PC-3 (cell line): ENCODE measurements at regions not wholly inside any gene's neighbourhood (a gene's known extent, or its start where the extent isn't known, plus 50 kb on each side); places are given as distances from the start of the nearest gene placed in this dataset.

Source experiments
- ATAC-seq: fragments of 200-7000 bp; cut with Tn5 transposase; 2 replicates; pipeline ENCODE4 v1.9.1; 2020; ENCODE audit warnings: mild to moderate bottlenecking, moderate library complexity
- BruUV-seq: library from RNA; stranded (reverse); fragments of 400-500 nt; replicated peaks from 2 replicates; lab custom pipeline; 2021; lab: Mats Ljungman, UMichigan
- CTCF ChIA-PET: fragments of 300-600 bp; sonication (Branson Sonifier 250); formaldehyde crosslinking; loops from one replicate; lab custom pipeline; 2022; ENCODE audit warnings: antibody characterized with exemption; lab: Charles Lee
- POLR2A ChIA-PET: fragments of 300-600 bp; sonication (Branson Sonifier 250); formaldehyde crosslinking; loops from one replicate; lab custom pipeline; 2022; ENCODE audit warnings: antibody characterized with exemption; ENCODE audit not compliant: unreplicated experiment; lab: Charles Lee
- DNase-seq: peaks from one replicate; pipeline ENCODE4 v3.0.0-alpha.2; 2015
- H2AFZ ChIP-seq: fragments of 300-600 bp; sonication (generic); 2 replicates; pipeline ENCODE4 v1.6.0; 2016; ENCODE audit warnings: antibody characterized with exemption, low read length
- H3F3A ChIP-seq: fragments of 300-600 bp; sonication (generic); one replicate; pipeline ENCODE4 v1.6.0; 2017; ENCODE audit warnings: antibody characterized with exemption, low read length, control low read depth, mild to moderate bottlenecking; ENCODE audit not compliant: unreplicated experiment
- H3K27ac ChIP-seq: fragments of 300-600 bp; sonication (generic); 2 replicates; pipeline ENCODE4 v1.5.1; 2016; ENCODE audit warnings: mild to moderate bottlenecking, low read length
- H3K27me3 ChIP-seq: fragments of 300-600 bp; sonication (generic); 2 replicates; pipeline ENCODE4 v1.6.1; 2016; ENCODE audit warnings: low read length, mixed read lengths
- H3K36me3 ChIP-seq: fragments of 300-600 bp; sonication (generic); 2 replicates; pipeline ENCODE4 v1.6.1; 2016; ENCODE audit warnings: low read depth, mixed run types, low read length, mixed read lengths
- H3K4me1 ChIP-seq: fragments of 300-600 bp; sonication (generic); 2 replicates; pipeline ENCODE4 v1.5.1; 2016; ENCODE audit warnings: low read length; ENCODE audit not compliant: insufficient read depth
- H3K4me2 ChIP-seq: fragments of 300-600 bp; sonication (generic); 2 replicates; pipeline ENCODE4 v1.6.0; 2016; ENCODE audit warnings: low read length
- H3K4me3 ChIP-seq: fragments of 300-600 bp; sonication (generic); 2 replicates; pipeline ENCODE4 v1.5.1; 2016; ENCODE audit warnings: mild to moderate bottlenecking, low read length, mixed read lengths
- H3K79me2 ChIP-seq: fragments of 300-600 bp; sonication (generic); 2 replicates; pipeline ENCODE4 v1.6.1; 2017; ENCODE audit warnings: low read length, mixed read lengths
- H3K9ac ChIP-seq: fragments of 300-600 bp; sonication (generic); 2 replicates; pipeline ENCODE4 v1.6.0; 2016; ENCODE audit warnings: mild to moderate bottlenecking, low read length
- H3K9me2 ChIP-seq: fragments of 300-600 bp; sonication (generic); replicated peaks from 2 replicates; pipeline ENCODE4 v1.6.1; 2016; ENCODE audit warnings: mixed run types, low read length, mixed read lengths
- H3K9me3 ChIP-seq: fragments of 300-600 bp; sonication (generic); 2 replicates; pipeline ENCODE4 v1.6.1; 2016; ENCODE audit warnings: low read length, mixed read lengths
- H4K20me1 ChIP-seq: fragments of 300-600 bp; sonication (generic); 2 replicates; pipeline ENCODE4 v1.6.1; 2016; ENCODE audit warnings: low read length, mixed read lengths
- CTCF ChIP-seq: fragments of 300-600 bp; sonication (generic); conservative IDR thresholded peaks from 2 replicates; pipeline ENCODE4 v1.5.1; 2017; ENCODE audit warnings: antibody characterized with exemption, low read depth, mild to moderate bottlenecking, low read length
- EZH2 ChIP-seq: fragments of 300-600 bp; sonication (generic); IDR thresholded peaks from one replicate; pipeline ENCODE4 v1.6.1; 2017; ENCODE audit warnings: antibody characterized with exemption, mild to moderate bottlenecking, low read length; ENCODE audit not compliant: unreplicated experiment
- EZH2phosphoT487 ChIP-seq: fragments of 300-600 bp; sonication (generic); IDR thresholded peaks from 2 replicates; pipeline ENCODE4 v1.6.1; 2018; ENCODE audit warnings: mild to moderate bottlenecking, antibody characterized with exemption, low read length, borderline replicate concordance
- intact Hi-C: fragments of 100-400 bp; cut with micrococcal nuclease; formaldehyde crosslinking; loops from 2 replicates; pipeline ENCODE4 v1.9.0; 2023

GRCh38 chr5:104199771-104200170 is 637.2 kb upstream of the NUDT12 start:
- H3K4me1 ChIP-seq: peaks cover 10% of the 10 kb centered on the region
- H3K4me2 ChIP-seq: no peak overlapping the region
- H3K9me3 ChIP-seq: no peaks in the 10 kb centered on the region
- H2AFZ ChIP-seq: no peak overlapping the region
- CTCF ChIA-PET: no interaction called here
- H3K27ac ChIP-seq: no peak overlapping the region
- intact Hi-C loops: loop anchor here (10.0 kb wide), 1 partner anchor 715 kb away; no protein-coding TSS in a partner anchor
- H4K20me1 ChIP-seq: no peaks in the 10 kb centered on the region
- no peak for ATAC-seq
- H3K9ac ChIP-seq: no peak overlapping the region
- no peak for DNase-seq
- TF ChIP-seq EZH2 (no peak), EZH2phosphoT487 (no peak), CTCF (no peak)
- no peaks in the 10 kb centered on the region for H3F3A ChIP-seq
- no peaks in the 10 kb centered on the region for H3K79me2 ChIP-seq
- no peaks in the 10 kb centered on the region for H3K36me3 ChIP-seq
- POLR2A ChIA-PET: no interaction called here
- no peaks in the 10 kb centered on the region for H3K27me3 ChIP-seq
- H3K4me3 ChIP-seq: no peak overlapping the region
- no peaks in the 10 kb centered on the region for H3K9me2 ChIP-seq
- BruUV-seq: no TSS peak

- TF ChIP-seq CTCF (no peak), EZH2 (no peak), EZH2phosphoT487 (no peak)
- Histone ChIP-seq H3K4me3 (no peak overlapping the region), H4K20me1 (no peaks in the 10 kb centered on the region), H3K9ac (no peak overlapping the region), H3K9me3 (no peaks in the 10 kb centered on the region), H3K79me2 (no peaks in the 10 kb centered on the region), H3K9me2 (no peaks in the 10 kb centered on the region), H3K27me3 (no peaks in the 10 kb centered on the region), H3F3A (no peaks in the 10 kb centered on the region), H3K36me3 (no peaks in the 10 kb centered on the region), H3K27ac (no peak overlapping the region), H3K4me2 (no peak overlapping the region), H3K4me1 (peaks cover 10% of the 10 kb centered on the region), H2AFZ (no peak overlapping the region)
- peak; percentile 99 for ATAC-seq
- ChIA-PET POLR2A (no interaction called here), CTCF (interaction anchor here (0.6 kb wide), 1 partner anchor 464 kb away, joined by 8 read pairs; no protein-coding TSS in a partner anchor)
- BruUV-seq: no TSS peak
- peak; percentile 87 for DNase-seq
- intact Hi-C loops: loop anchor here (10.0 kb wide), 1 partner anchor 717 kb away; no protein-coding TSS in a partner anchor
Measured at GRCh38 chr5:104198156-104198555, 635.6 kb upstream of the NUDT12 start.

- H2AFZ ChIP-seq: 0 out of 2 replicates have a peak overlapping the region, but pooled peaks have one; percentile 6
- H3K4me2 ChIP-seq: 0 out of 2 replicates have a peak overlapping the region, but pooled peaks have one; percentile 3
- no peaks in the 10 kb centered on the region for H3K36me3 ChIP-seq
- intact Hi-C loops: loop anchor here (10.0 kb wide), 1 partner anchor 725 kb away; no protein-coding TSS in a partner anchor
- CTCF ChIA-PET: interaction anchor here (0.6 kb wide), 1 partner anchor 979 kb away, joined by 5 read pairs; no protein-coding TSS in a partner anchor
- no peaks in the 10 kb centered on the region for H3K27me3 ChIP-seq
- no peaks in the 10 kb centered on the region for H3K79me2 ChIP-seq
- H3F3A ChIP-seq: no peaks in the 10 kb centered on the region
- H4K20me1 ChIP-seq: no peaks in the 10 kb centered on the region
- DNase-seq (peak; percentile 81), ATAC-seq (peak; percentile 84)
- 0 out of 2 replicates have a peak, but pooled peaks cover 3% of the 10 kb centered on the region for H3K9me3 ChIP-seq
- POLR2A ChIA-PET: no interaction called here
- no peak overlapping the region for H3K9ac ChIP-seq
- H3K4me1 ChIP-seq: peaks cover 22% of the 10 kb centered on the region
- no peak overlapping the region for H3K4me3 ChIP-seq
- BruUV-seq: no TSS peak
- TF ChIP-seq EZH2phosphoT487: no peak
- no peak for TF ChIP-seq EZH2
- no peak for TF ChIP-seq CTCF
- H3K9me2 ChIP-seq: no peaks in the 10 kb centered on the region
- peak overlapping the region; percentile 19 for H3K27ac ChIP-seq
Measured at GRCh38 chr5:104189909-104190308, 627.3 kb upstream of the NUDT12 start.
